ENCODE measurements at regions not wholly inside any gene's neighbourhood (a gene's known extent, or its start where the extent isn't known, plus 50 kb on each side); places are given as distances from the start of the nearest gene placed in this dataset.
A peak's percentile ranks its signal among the peaks of the same experiment; 100 is the strongest.

DNA sequence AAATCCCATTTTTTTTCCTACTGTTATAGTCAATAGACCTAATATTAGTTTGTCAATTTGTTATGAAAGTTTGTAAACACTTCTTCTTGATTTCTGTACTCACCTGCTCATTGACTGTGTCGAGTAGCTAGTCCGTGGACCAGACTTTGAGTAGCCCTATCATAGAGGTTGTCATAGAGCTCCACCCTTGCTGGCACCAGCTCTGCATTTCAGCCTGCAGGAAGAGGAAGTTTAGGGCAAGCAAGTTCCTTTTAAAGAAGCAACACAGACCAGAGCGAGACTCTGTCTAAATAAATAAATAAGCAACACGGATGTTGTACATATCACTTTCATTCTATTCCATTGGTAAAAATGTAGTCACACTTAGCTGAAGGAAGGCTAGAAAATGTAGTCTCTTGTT lies 74.0 kb downstream of the MCFD2 start:
- peak; percentile 21 to 79 for DNase-seq (ENCODE audit: low read depth in 1 of 2, low spot score in 1 of 2)
- H3K4me3 ChIP-seq (replicated peaks; ENCODE audit: insufficient read depth, low read length): no peak overlapping the region
- H3K27ac ChIP-seq (replicated peaks): peak overlapping the region; percentile 30
- no peaks in the 10 kb centered on the region for H3K27me3 ChIP-seq (ENCODE audit: insufficient read depth, poor library complexity, severe bottlenecking)
- no peak for TF ChIP-seq POLR2AphosphoS5 (IDR thresholded peaks at IDR 0.05; ENCODE audit: low read depth)
- TF ChIP-seq, protein P1, sequence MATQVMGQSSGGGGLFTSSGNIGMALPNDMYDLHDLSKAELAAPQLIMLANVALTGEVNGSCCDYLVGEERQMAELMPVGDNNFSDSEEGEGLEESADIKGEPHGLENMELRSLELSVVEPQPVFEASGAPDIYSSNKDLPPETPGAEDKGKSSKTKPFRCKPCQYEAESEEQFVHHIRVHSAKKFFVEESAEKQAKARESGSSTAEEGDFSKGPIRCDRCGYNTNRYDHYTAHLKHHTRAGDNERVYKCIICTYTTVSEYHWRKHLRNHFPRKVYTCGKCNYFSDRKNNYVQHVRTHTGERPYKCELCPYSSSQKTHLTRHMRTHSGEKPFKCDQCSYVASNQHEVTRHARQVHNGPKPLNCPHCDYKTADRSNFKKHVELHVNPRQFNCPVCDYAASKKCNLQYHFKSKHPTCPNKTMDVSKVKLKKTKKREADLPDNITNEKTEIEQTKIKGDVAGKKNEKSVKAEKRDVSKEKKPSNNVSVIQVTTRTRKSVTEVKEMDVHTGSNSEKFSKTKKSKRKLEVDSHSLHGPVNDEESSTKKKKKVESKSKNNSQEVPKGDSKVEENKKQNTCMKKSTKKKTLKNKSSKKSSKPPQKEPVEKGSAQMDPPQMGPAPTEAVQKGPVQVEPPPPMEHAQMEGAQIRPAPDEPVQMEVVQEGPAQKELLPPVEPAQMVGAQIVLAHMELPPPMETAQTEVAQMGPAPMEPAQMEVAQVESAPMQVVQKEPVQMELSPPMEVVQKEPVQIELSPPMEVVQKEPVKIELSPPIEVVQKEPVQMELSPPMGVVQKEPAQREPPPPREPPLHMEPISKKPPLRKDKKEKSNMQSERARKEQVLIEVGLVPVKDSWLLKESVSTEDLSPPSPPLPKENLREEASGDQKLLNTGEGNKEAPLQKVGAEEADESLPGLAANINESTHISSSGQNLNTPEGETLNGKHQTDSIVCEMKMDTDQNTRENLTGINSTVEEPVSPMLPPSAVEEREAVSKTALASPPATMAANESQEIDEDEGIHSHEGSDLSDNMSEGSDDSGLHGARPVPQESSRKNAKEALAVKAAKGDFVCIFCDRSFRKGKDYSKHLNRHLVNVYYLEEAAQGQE (IDR thresholded peaks at IDR 0.05; ENCODE audit: insufficient replicate concordance, low read depth): no peak
- TF ChIP-seq, protein P2, sequence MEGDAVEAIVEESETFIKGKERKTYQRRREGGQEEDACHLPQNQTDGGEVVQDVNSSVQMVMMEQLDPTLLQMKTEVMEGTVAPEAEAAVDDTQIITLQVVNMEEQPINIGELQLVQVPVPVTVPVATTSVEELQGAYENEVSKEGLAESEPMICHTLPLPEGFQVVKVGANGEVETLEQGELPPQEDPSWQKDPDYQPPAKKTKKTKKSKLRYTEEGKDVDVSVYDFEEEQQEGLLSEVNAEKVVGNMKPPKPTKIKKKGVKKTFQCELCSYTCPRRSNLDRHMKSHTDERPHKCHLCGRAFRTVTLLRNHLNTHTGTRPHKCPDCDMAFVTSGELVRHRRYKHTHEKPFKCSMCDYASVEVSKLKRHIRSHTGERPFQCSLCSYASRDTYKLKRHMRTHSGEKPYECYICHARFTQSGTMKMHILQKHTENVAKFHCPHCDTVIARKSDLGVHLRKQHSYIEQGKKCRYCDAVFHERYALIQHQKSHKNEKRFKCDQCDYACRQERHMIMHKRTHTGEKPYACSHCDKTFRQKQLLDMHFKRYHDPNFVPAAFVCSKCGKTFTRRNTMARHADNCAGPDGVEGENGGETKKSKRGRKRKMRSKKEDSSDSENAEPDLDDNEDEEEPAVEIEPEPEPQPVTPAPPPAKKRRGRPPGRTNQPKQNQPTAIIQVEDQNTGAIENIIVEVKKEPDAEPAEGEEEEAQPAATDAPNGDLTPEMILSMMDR (IDR thresholded peaks at IDR 0.05; ENCODE audit: insufficient read depth, low read length): no peak
- TF ChIP-seq SPI1 (IDR thresholded peaks at IDR 0.05; ENCODE audit: borderline replicate concordance, low read depth): no peak
- TF ChIP-seq GABPA (IDR thresholded peaks at IDR 0.05; ENCODE audit: low read depth): peak; percentile 31; the same call in 1 of the 2 replicates

DNA sequence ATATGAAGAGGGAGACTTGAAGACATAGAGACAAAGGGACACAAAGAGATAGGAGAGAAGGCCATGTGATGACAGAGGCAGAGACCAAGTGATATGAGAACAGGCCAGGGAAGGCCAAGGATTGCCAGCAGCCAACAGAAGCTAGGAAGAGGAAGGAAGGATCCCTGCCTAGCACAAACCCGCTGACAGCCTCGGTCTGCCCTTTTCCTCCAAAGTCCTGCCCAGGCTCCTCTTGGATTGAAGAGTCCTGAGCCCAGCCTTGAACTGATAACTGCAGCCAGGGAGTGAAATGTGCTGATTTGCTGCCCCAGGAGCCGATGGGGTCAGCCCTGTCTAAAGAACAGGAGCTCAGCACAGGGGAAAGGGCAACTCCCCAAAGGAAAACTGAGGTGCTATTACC lies 76.6 kb downstream of the MCFD2 start:
- no peak for DNase-seq (ENCODE audit: low read depth in 1 of 2, low spot score in 1 of 2)
- Histone ChIP-seq H3K4me3 (replicated peaks; ENCODE audit: insufficient read depth, low read length) (no peak overlapping the region), H3K27me3 (ENCODE audit: insufficient read depth, poor library complexity, severe bottlenecking) (no peaks in the 10 kb centered on the region), H3K27ac (replicated peaks) (no peak overlapping the region)
- TF ChIP-seq SPI1 (IDR thresholded peaks at IDR 0.05; ENCODE audit: borderline replicate concordance, low read depth): no peak
- TF ChIP-seq GABPA (IDR thresholded peaks at IDR 0.05; ENCODE audit: low read depth): no peak
- TF ChIP-seq POLR2AphosphoS5 (IDR thresholded peaks at IDR 0.05; ENCODE audit: low read depth): no peak
- TF ChIP-seq, protein P1 (IDR thresholded peaks at IDR 0.05; ENCODE audit: insufficient replicate concordance, low read depth): no peak
- TF ChIP-seq, protein P2 (IDR thresholded peaks at IDR 0.05; ENCODE audit: insufficient read depth, low read length): no peak

DNA sequence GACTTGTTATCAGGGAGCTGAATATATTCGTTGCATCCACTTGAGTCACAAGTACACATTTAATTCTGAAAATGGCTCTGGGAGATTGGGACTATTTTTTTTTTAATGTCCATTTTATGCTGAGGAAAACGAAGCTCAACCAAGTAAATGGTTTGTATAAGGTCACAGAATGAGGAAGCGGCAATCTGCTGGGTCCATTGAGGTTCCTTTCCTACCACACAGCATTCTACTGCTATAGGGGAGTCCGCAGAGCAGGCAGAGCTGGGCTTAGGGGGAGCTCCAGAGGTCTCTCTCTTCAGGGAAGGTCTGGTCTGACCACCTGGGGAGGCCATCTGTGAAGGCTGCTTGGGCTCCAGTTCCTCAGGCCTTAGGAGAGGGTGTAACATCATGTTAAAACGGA lies 77.9 kb downstream of the MCFD2 start:
- TF ChIP-seq POLR2AphosphoS5 (IDR thresholded peaks at IDR 0.05; ENCODE audit: low read depth) (no peak), SPI1 (IDR thresholded peaks at IDR 0.05; ENCODE audit: borderline replicate concordance, low read depth) (peak; percentile 72)
- Histone ChIP-seq H3K4me3 (replicated peaks; ENCODE audit: insufficient read depth, low read length) (no peak overlapping the region), H3K27me3 (ENCODE audit: insufficient read depth, poor library complexity, severe bottlenecking) (no peaks in the 10 kb centered on the region), H3K27ac (replicated peaks) (no peak overlapping the region)
- DNase-seq (ENCODE audit: low read depth in 1 of 2, low spot score in 1 of 2): no peak

DNA sequence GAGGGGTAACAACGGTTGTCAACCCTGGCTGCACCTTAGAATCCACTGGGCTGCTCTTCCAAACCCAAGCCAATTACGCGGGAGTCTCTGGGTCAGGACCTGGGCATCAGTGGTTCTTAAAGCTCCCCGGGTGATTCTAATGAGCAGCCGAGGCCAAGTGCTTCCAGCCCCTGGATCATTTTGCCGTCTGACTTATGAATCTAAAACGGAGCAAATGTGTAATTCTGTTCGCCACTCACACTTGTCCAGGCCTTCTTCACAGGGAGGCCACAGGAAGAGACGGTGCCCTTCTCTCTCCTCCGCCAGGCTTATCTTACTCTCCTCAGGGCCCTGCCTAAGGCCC lies 78.5 kb downstream of the MCFD2 start:
- TF ChIP-seq GABPA (IDR thresholded peaks at IDR 0.05; ENCODE audit: low read depth) (no peak), SPI1 (IDR thresholded peaks at IDR 0.05; ENCODE audit: borderline replicate concordance, low read depth) (no peak), POLR2AphosphoS5 (IDR thresholded peaks at IDR 0.05; ENCODE audit: low read depth) (no peak)
- TF ChIP-seq, protein P1 (IDR thresholded peaks at IDR 0.05; ENCODE audit: insufficient replicate concordance, low read depth): no peak
- H3K27ac ChIP-seq (replicated peaks): no peak overlapping the region
- no peak overlapping the region for H3K4me3 ChIP-seq (replicated peaks; ENCODE audit: insufficient read depth, low read length)
- no peaks in the 10 kb centered on the region for H3K27me3 ChIP-seq (ENCODE audit: insufficient read depth, poor library complexity, severe bottlenecking)
- DNase-seq (ENCODE audit: low read depth in 1 of 2, low spot score in 1 of 2): no peak
